HCT116 (cell line): ENCODE measurements at regions not wholly inside any gene's neighbourhood (a gene's known extent, or its start where the extent isn't known, plus 50 kb on each side); places are given as distances from the start of the nearest gene placed in this dataset.

Experiments
- ATAC-seq: fragments of 200-7000 bp; cut with Tn5 transposase; 2 replicates; pipeline ENCODE4 v1.9.1; 2020; ENCODE audit warnings: mild to moderate bottlenecking, moderate library complexity
- BruUV-seq: library from RNA; stranded (reverse); fragments of 400-500 nt; replicated peaks from 2 replicates; lab custom pipeline; 2021; lab: Mats Ljungman, UMichigan
- CTCF ChIA-PET: fragments of 300-600 bp; sonication (Branson Sonifier 250); formaldehyde crosslinking; loops from one replicate; lab custom pipeline; 2021; ENCODE audit warnings: antibody characterized with exemption; lab: Charles Lee
- POLR2A ChIA-PET: fragments of 300-600, 350-600 bp; sonication (Branson Sonifier 250); formaldehyde crosslinking; loops from one replicate; lab custom pipeline; 2021; ENCODE audit warnings: antibody characterized with exemption; lab: Charles Lee
- RAD21 ChIA-PET, 2 experiments: fragments of 300-600 bp; sonication (Branson Sonifier 250); formaldehyde crosslinking; loops; one replicate each; lab custom pipeline; 2023; ENCODE audit warnings: low total read pairs in 2 of 2; ENCODE audit not compliant: uncharacterized antibody in 2 of 2, unreplicated experiment in 2 of 2, low non-redundant PET in 1 of 2; lab: Charles Lee
- DNase-seq: peaks from one replicate; pipeline ENCODE4 v3.0.0-alpha.2; 2010; ENCODE audit warnings: low read depth, low spot score
- H2AFZ ChIP-seq: fragments of 200-600 bp; shearing (Covaris generic), sonication (generic); 2 replicates; pipeline ENCODE4 v1.6.1; 2017; ENCODE audit warnings: low read depth, mixed run types, mixed read lengths, antibody characterized with exemption, low read length; ENCODE audit not compliant: poor library complexity, severe bottlenecking
- H3K27ac ChIP-seq: 2 replicates; pipeline ENCODE4 v1.5.1; 2012; ENCODE audit warnings: low read depth, low read length
- H3K27me3 ChIP-seq: fragments of 200-600 bp; sonication (generic); 2 replicates; pipeline ENCODE4 v1.6.1; 2016; ENCODE audit warnings: mixed run types, low read length, mixed read lengths; ENCODE audit not compliant: insufficient read depth
- H3K36me3 ChIP-seq, 2 experiments: fragments of 200-500 bp in 1 of 2; fragments of 200-600 bp in 1 of 2; sonication (Bioruptor generic) in 1 of 2; sonication (generic) in 1 of 2; 2 replicates each; pipeline versions ENCODE4 v1.5.1 to v1.6.1; 2014 to 2016; ENCODE audit warnings: low read length in 2 of 2, inconsistent platforms in 1 of 2, mixed read lengths in 1 of 2, mixed run types in 1 of 2; ENCODE audit not compliant: insufficient read depth in 2 of 2, control insufficient read depth in 1 of 2
- H3K4me1 ChIP-seq, 2 experiments: fragments of 200-600 bp in 1 of 2; sonication (generic) in 1 of 2; 2 replicates each; pipeline versions ENCODE4 v1.5.1 to v1.6.1; 2012 to 2017; ENCODE audit warnings: low read length in 2 of 2, inconsistent platforms in 1 of 2, mild to moderate bottlenecking in 1 of 2, mixed read lengths in 1 of 2, mixed run types in 1 of 2, moderate library complexity in 1 of 2; ENCODE audit not compliant: insufficient read depth in 2 of 2, control insufficient read depth in 1 of 2
- H3K4me2 ChIP-seq: fragments of 200-600 bp; sonication (generic); 2 replicates; pipeline ENCODE4 v1.6.1; 2017; ENCODE audit warnings: mixed run types, low read length, mixed read lengths
- H3K4me3 ChIP-seq, 2 experiments: fragments of 200-600 bp in 1 of 2; sonication (generic) in 1 of 2; replicated peaks in 1 of 2; 2 replicates each; pipeline ENCODE4 v1.5.1; 2011 to 2016; ENCODE audit warnings: low read length in 2 of 2, control low read depth in 1 of 2, low read depth in 1 of 2, mild to moderate bottlenecking in 1 of 2, mixed read lengths in 1 of 2, mixed run types in 1 of 2
- H3K79me2 ChIP-seq: fragments of 200-600 bp; sonication (generic); 2 replicates; pipeline ENCODE4 v1.6.1; 2017; ENCODE audit warnings: mild to moderate bottlenecking, mixed run types, low read length, moderate library complexity, mixed read lengths; ENCODE audit not compliant: insufficient read depth
- H3K9ac ChIP-seq: fragments of 200-600 bp; sonication (generic); 2 replicates; pipeline ENCODE4 v1.6.1; 2016; ENCODE audit warnings: low read length, mixed read lengths
- H3K9me2 ChIP-seq: fragments of 200-600 bp; sonication (generic), shearing (Covaris generic); 2 replicates; pipeline ENCODE4 v1.6.1; 2017; ENCODE audit warnings: mixed run types, mild to moderate bottlenecking, moderate library complexity; ENCODE audit not compliant: insufficient read depth
- H3K9me3 ChIP-seq, 2 experiments: fragments of 200-500 bp in 1 of 2; fragments of 200-600 bp in 1 of 2; sonication (Bioruptor generic) in 1 of 2; sonication (generic) in 1 of 2; 2 replicates each; pipeline ENCODE4 v1.6.1; 2014 to 2017; ENCODE audit warnings: low read length in 2 of 2, mixed read lengths in 2 of 2, inconsistent platforms in 1 of 2, low read depth in 1 of 2, mild to moderate bottlenecking in 1 of 2, mixed run types in 1 of 2, moderate library complexity in 1 of 2; ENCODE audit not compliant: control insufficient read depth in 1 of 2, insufficient read depth in 1 of 2
- H4K20me1 ChIP-seq: fragments of 200-600 bp; sonication (generic), shearing (Covaris generic); 2 replicates; pipeline ENCODE4 v1.6.1; 2017; ENCODE audit warnings: mixed run types, mild to moderate bottlenecking, moderate library complexity; ENCODE audit not compliant: insufficient read depth
- CEBPB ChIP-seq: IDR thresholded peaks from 2 replicates; pipeline ENCODE4 v1.6.1; 2012; ENCODE audit warnings: low read depth
- POLR2AphosphoS5 ChIP-seq: IDR thresholded peaks from 2 replicates; pipeline ENCODE4 v1.6.1; 2011; ENCODE audit warnings: mild to moderate bottlenecking, low read depth, low read length, moderate library complexity
- SP1 ChIP-seq: IDR thresholded peaks from 2 replicates; pipeline ENCODE4 v1.6.1; 2012; ENCODE audit warnings: low read depth
- ZBTB33 ChIP-seq: IDR thresholded peaks from 2 replicates; pipeline ENCODE4 v1.6.1; 2011; ENCODE audit warnings: mild to moderate bottlenecking, low read length, moderate library complexity; ENCODE audit not compliant: insufficient replicate concordance; ENCODE audit errors: extremely low read depth
- ZNF274 ChIP-seq: fragments of 200-500 bp; sonication (Bioruptor generic); IDR thresholded peaks from 2 replicates; pipeline ENCODE4 v1.6.1; 2014; ENCODE audit warnings: mild to moderate bottlenecking, low read depth, low read length, inconsistent platforms
- intact Hi-C: fragments of 100-400 bp; cut with micrococcal nuclease; formaldehyde crosslinking; loops from 2 replicates; pipeline ENCODE4 v1.10.0; 2022
- TF ChIP-seq, protein P1 (sequence below): IDR thresholded peaks from 2 replicates; pipeline ENCODE4 v1.6.1; 2012
- TF ChIP-seq, protein P2 (sequence below), 3 experiments: fragments of 200-600 bp in 1 of 3; sonication (generic) in 1 of 3; IDR thresholded peaks in 2 of 3; conservative IDR thresholded peaks in 1 of 3; 2 replicates each; pipeline ENCODE4 v1.5.1; 2012 to 2017; ENCODE audit warnings: low read depth in 2 of 3, low read length in 2 of 3, antibody characterized with exemption in 1 of 3, borderline replicate concordance in 1 of 3, control low read depth in 1 of 3, mild to moderate bottlenecking in 1 of 3, mixed read lengths in 1 of 3, mixed run types in 1 of 3, moderate library complexity in 1 of 3; ENCODE audit not compliant: insufficient read depth in 1 of 3

GRCh38 chr5:97714424-97714823, 531.4 kb upstream of the RIOK2 start:
- ATAC-seq (no peak), DNase-seq (no peak)
- no peak overlapping the region for H3K27ac ChIP-seq
- ChIA-PET CTCF (no interaction called here), RAD21 (no interaction called here), POLR2A (no interaction called here)
- no peaks in the 10 kb centered on the region for H3K4me1 ChIP-seq
- H3K27me3 ChIP-seq, result no peaks in the 10 kb centered on the region
- TF ChIP-seq SP1 (no peak), CEBPB (no peak), POLR2AphosphoS5 (no peak), ZNF274 (no peak), ZBTB33 (no peak)
- TF ChIP-seq, protein P1, sequence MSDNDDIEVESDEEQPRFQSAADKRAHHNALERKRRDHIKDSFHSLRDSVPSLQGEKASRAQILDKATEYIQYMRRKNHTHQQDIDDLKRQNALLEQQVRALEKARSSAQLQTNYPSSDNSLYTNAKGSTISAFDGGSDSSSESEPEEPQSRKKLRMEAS, result no peak
- intact Hi-C loops, result no loop called here
- H3K4me2 ChIP-seq, result no peak overlapping the region
- H3K4me3 ChIP-seq, result no peak overlapping the region
- H3K36me3 ChIP-seq, result no peaks in the 10 kb centered on the region
- no peaks in the 10 kb centered on the region for H3K9me3 ChIP-seq
- no peaks in the 10 kb centered on the region for H3K9me2 ChIP-seq
- no TSS peak for BruUV-seq
- no peaks in the 10 kb centered on the region for H3K79me2 ChIP-seq
- no peak overlapping the region for H2AFZ ChIP-seq
- H4K20me1 ChIP-seq, result no peaks in the 10 kb centered on the region
- no peak overlapping the region for H3K9ac ChIP-seq

GRCh38 chr5:97726106-97726505, 543.1 kb upstream of the RIOK2 start:
- Histone ChIP-seq H3K4me2 (no peak overlapping the region), H3K9ac (no peak overlapping the region), H3K79me2 (no peaks in the 10 kb centered on the region), H2AFZ (no peak overlapping the region), H3K9me2 (no peaks in the 10 kb centered on the region), H3K27ac (no peak overlapping the region), H3K36me3 (no peaks in the 10 kb centered on the region), H3K27me3 (no peaks in the 10 kb centered on the region), H3K4me3 (no peak overlapping the region)
- intact Hi-C loops, result no loop called here
- ChIA-PET CTCF (no interaction called here), RAD21 (no interaction called here)
- no peak for DNase-seq
- BruUV-seq, result no TSS peak
- ATAC-seq, result no peak
- TF ChIP-seq, protein P1, result no peak
- TF ChIP-seq, protein P2, sequence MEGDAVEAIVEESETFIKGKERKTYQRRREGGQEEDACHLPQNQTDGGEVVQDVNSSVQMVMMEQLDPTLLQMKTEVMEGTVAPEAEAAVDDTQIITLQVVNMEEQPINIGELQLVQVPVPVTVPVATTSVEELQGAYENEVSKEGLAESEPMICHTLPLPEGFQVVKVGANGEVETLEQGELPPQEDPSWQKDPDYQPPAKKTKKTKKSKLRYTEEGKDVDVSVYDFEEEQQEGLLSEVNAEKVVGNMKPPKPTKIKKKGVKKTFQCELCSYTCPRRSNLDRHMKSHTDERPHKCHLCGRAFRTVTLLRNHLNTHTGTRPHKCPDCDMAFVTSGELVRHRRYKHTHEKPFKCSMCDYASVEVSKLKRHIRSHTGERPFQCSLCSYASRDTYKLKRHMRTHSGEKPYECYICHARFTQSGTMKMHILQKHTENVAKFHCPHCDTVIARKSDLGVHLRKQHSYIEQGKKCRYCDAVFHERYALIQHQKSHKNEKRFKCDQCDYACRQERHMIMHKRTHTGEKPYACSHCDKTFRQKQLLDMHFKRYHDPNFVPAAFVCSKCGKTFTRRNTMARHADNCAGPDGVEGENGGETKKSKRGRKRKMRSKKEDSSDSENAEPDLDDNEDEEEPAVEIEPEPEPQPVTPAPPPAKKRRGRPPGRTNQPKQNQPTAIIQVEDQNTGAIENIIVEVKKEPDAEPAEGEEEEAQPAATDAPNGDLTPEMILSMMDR (IDR thresholded peaks at IDR 0.05 in 2 of 3, conservative IDR thresholded peaks at IDR 0.05 in 1 of 3; ENCODE audit: borderline replicate concordance in 1 of 3, insufficient read depth in 1 of 3, low read depth in 2 of 3, low read length in 2 of 3), result peak in 2 of 3 experiments; percentile 15 to 42; a peak in 1 of 6 replicates
- TF ChIP-seq, all 23 proteins: peak for 1
- Histone ChIP-seq H4K20me1 (no peaks in the 10 kb centered on the region), H3K9me3 (no peaks in the 10 kb centered on the region; a peak in 1 of 4 replicates), H3K4me1 (no peaks in the 10 kb centered on the region)
- POLR2A ChIA-PET, result no interaction called here
